HG02885 (cell line): ENCODE measurements at regions not wholly inside any gene's neighbourhood (a gene's known extent, or its start where the extent isn't known, plus 50 kb on each side); places are given as distances from the start of the nearest gene placed in this dataset.

Source experiments
- ATAC-seq: cut with Tn5 transposase; IDR thresholded peaks from one replicate; pipeline ENCODE4 v1.9.1; 2021; ENCODE audit warnings: mild to moderate bottlenecking; ENCODE audit not compliant: unreplicated experiment, poor library complexity

GRCh38 chr2:47266939-47267710, 90.8 kb upstream of the CALM2 start:
- ATAC-seq: no peak

DNA sequence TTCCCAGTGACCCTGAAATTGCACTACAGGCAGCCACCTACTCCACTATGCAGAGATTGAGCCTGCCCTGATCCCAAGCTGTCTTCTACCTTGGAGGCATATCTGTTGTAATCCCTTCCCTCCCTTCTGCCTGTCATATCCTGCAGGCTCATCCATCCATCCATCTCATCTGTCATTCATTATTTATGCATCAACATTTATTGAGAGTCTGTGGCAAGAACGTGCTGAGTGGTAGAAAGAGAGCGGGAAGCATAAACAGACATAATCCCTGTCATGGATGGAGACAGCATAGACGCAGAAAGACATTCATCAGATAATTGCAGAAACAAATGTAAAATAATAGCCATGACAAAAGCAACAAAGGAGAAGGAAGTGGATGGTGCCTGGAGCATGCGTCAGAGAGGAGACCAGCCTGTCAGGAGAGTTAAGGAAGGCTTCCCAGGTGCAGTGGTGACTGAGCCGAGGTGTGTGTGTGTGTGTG, 89.5 kb upstream of the CALM2 start:
- ATAC-seq: no peak

- ATAC-seq: no peak
Measured at GRCh38 chr2:47265158-47265557, 88.8 kb upstream of the CALM2 start.

GRCh38 chr2:47264686-47265085, 88.4 kb upstream of the CALM2 start:
- no peak for ATAC-seq

- ATAC-seq: no peak
Measured at GRCh38 chr2:47264143-47264542, 87.8 kb upstream of the CALM2 start.

DNA sequence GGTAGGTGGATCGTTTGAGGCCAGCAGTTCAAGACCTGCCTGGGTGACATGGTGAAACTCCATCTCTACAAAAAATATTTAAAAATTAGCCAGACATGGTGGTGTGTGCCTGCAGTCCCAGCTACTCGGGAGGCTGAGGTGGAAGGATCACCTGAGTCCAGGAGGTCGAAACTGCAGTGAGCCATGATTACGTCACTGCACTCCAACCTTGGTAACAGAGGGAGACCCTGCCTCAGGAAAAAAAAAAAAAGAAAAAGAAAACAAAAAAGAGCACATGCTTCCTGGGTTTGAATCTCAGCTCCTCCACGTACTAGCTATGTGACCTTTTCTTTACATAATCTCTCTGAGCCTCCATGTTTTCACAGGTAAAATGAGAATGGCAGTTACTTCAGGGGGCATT, 86.3 kb upstream of the CALM2 start:
- no peak for ATAC-seq

DNA sequence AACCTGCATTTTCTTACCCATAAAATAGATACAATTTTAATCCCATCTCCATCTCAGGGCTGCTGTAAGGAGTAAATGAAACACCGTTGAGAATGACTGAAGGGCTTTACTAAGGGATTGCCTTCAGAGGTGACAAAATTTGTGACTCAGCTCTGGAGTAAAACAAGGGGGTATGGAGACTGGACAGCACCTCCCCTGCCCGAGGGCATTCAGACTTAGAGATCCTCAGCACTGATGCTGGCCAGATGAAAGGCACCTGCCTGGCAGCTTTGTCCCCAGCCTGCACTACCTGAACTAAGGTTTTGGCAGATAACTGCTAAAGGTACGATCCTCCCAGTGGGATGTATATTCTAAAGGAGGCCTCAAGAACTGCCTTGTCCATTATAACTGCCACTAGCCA, 84.7 kb upstream of the CALM2 start:
- ATAC-seq: no peak

DNA sequence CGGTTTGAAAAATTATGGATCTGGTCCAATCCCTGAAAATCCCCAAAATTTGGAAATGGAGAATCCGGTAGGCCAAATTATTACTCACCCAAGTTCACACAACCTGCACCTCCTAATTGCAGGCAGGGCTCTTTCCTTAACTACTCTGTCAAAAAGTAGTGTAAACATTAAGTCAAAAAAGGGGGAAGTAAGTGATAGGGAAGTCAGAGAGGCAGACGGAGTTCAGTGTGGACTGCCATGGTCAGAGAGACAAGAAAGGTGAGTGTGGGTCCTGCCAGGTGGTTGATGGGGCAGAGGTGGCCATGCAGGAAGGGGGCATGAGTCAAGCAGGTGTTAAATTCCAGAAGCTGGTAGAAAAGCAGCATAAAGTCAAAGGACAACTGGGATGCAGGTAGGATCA, 83.5 kb upstream of the CALM2 start:
- no peak for ATAC-seq

DNA sequence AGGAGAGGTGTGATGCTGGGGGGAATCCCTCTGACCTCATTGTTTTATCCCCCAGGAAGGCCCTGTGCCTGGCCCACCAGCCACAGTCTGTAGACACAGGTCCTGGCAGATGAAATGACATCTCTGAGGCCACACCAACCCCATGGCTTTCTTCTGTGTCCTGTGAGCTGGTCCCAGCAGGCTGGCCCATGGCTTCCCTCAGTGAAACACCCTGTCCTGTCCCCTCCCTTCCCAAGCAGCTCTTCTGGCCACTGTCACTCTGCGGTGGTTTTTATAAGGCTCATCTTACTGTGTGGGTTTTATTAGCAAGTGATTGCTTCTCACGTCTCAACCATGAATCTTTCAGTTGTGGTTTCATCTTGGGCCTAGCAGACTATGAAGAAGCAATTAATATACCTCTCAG, 81.6 kb upstream of the CALM2 start:
- ATAC-seq: no peak

GRCh38 chr2:47256416-47257087, 80.2 kb upstream of the CALM2 start:
- ATAC-seq: no peak

GRCh38 chr2:47255794-47256193, 79.5 kb upstream of the CALM2 start:
- ATAC-seq: no peak

- ATAC-seq: no peak
Measured at GRCh38 chr2:47254464-47254863, 78.2 kb upstream of the CALM2 start.

- no peak for ATAC-seq
Measured at GRCh38 chr2:47253447-47253846, 77.1 kb upstream of the CALM2 start.

DNA sequence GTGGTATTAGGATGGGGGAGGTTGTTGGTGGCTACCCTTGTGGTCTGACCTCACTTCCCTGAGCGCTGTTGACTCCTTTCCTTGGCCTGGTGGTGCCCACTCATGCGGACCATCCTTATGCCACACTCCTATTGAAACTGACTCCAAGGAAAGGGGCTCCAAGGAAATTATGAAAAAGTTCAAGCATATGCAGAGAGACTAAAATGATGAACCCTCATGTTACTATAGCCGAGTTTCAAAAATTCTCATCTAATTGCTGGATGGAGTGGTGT, 75.0 kb upstream of the CALM2 start:
- ATAC-seq: no peak

DNA sequence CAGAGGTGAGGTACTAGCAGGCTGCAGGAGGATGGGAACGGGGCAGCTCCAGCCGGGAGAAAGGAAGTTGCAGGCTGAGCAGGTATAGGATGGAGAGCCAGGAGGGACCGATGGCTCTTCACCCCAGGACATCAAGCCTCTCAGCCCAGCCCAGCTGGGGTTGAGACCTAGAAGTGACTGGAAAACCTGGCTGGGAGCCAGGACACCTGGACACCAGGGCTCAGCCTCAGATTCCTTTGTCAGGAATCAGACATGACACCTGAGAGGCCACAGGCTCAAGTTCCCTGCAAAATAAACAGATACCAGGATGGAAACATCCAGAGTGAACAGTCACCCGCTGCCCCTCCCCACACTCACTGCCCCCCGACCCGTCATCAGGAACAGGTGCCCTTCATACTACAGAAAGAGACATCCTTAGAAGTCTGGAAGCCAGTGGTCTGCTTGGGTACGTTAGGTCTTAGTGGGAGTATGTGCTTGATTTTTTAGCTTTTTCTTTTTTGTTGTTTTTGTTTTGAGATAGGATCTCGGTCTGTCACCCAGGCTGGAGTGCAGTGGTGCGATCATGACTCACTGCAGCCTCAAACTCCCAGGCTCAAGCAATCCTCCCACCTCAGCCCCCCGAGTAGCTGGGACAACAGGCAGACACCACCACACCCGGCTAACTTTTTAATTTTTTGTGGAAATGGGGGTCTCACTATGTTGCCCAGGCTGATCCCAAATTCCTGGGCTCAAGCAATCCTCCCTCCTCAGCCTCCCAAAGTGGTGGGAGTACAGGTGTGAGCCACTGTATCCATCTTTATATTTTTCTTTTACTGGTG, 74.5 kb upstream of the CALM2 start:
- ATAC-seq: no peak

DNA sequence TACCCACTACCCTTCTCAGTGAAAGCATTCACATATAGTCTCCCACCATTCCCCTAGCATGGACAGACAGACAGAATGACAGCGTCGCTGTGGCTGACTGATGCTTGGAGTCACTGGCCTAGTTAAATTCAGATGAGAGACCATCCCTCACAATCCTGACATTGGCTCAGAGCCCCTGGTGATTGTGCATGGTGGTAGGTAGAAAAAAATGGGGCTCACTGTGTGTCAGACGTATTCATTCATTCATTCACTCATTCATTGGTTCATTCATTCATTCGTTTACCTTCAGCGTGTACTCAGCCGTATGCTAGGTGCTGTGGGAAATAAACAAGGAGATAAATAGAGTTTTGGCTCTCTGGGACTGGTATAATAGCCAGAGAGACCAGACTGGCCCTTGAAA, 73.6 kb upstream of the CALM2 start:
- ATAC-seq: no peak

- ATAC-seq: no peak
Measured at GRCh38 chr2:47249157-47249900, 73.0 kb upstream of the CALM2 start.

GRCh38 chr2:47243596-47244323, 67.4 kb upstream of the CALM2 start:
- ATAC-seq: no peak

DNA sequence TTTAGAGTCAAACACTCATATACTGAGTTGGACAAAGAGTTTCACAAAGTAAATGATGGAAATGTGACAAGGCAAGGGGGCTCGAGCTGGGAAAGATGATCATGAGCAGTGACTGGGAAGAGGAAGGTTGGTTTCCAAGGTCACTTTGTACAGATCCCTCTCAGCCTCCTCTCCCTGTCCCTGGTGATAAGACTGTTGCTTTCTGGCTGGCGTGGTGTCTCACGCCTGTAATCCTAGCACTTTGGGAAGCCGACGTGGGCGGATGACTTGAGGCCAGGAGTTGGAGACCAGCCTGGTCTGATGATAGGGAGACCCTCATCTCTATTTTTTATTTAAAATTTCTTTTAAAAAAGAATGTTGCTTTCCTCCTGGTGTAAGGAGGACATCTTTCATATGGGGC, 65.4 kb upstream of the CALM2 start:
- ATAC-seq: no peak
